ENCODE measurements at regions not wholly inside any gene's neighbourhood (a gene's known extent, or its start where the extent isn't known, plus 50 kb on each side); places are given as distances from the start of the nearest gene placed in this dataset.

GRCh38 chr12:3991798-3992580 lies 118.8 kb upstream of the PARP11 start:
- no peak for DNase-seq
- intact Hi-C loops (cut with micrococcal nuclease), result loop anchor here (10.0 kb wide), 1 partner anchor 113 kb away; no protein-coding TSS in a partner anchor
- H2BK5ac ChIP-seq (ENCODE audit: low read depth, low read length, poor library complexity, severe bottlenecking), result no peak overlapping the region

More at GRCh38 chr12:3991798-3992580, 118.8 kb upstream of the PARP11 start:
- Histone ChIP-seq H3K23ac (ENCODE audit: low read depth, low read length) (no peak overlapping the region), H2BK20ac (ENCODE audit: low read depth, low read length) (no peak overlapping the region), H3K9me3 (ENCODE audit: control insufficient read depth, insufficient read depth, low read length) (no peaks in the 10 kb centered on the region), H2BK120ac (ENCODE audit: low read depth, low read length) (no peak overlapping the region), H3K9me1 (ENCODE audit: insufficient read depth, low read length) (no peaks in the 10 kb centered on the region), H4K91ac (ENCODE audit: insufficient read depth, low read depth, low read length) (no peak overlapping the region), H2BK15ac (ENCODE audit: low read depth, low read length) (no peak overlapping the region), H3K56ac (ENCODE audit: extremely low read depth, insufficient read depth, low read length) (no peak overlapping the region), H4K5ac (ENCODE audit: low read depth, low read length) (no peak overlapping the region), H3K4me2 (ENCODE audit: low read depth, low read length) (no peak overlapping the region), H2AK5ac (ENCODE audit: low read depth, low read length) (no peak overlapping the region), H3K4me3 (ENCODE audit: insufficient read depth, low read depth, low read length) (no peak overlapping the region), H3K18ac (ENCODE audit: low read depth, low read length) (no peak overlapping the region), H3K27me3 (ENCODE audit: control insufficient read depth, insufficient read depth, low read length) (peaks cover 32% of the 10 kb centered on the region), H4K20me1 (ENCODE audit: insufficient read depth, low read length) (no peaks in the 10 kb centered on the region), H3K79me1 (ENCODE audit: low read depth in 1 of 2, low read length in 2 of 2) (no peaks in the 10 kb centered on the region), H3K9ac (ENCODE audit: low read depth, low read length) (no peak overlapping the region), H2AK9ac (replicated peaks; ENCODE audit: low read depth, low read length, poor library complexity) (no peak overlapping the region), H3K36me3 (ENCODE audit: control insufficient read depth, insufficient read depth, low read length) (no peaks in the 10 kb centered on the region), H2AFZ (replicated peaks; ENCODE audit: low read length, poor library complexity) (no peak overlapping the region), H4K8ac (ENCODE audit: low read depth in 2 of 2, low read length in 2 of 2) (no peak overlapping the region), H3K4me1 (ENCODE audit: control insufficient read depth, insufficient read depth, low read length) (no peaks in the 10 kb centered on the region), H3K4ac (ENCODE audit: low read depth, low read length) (no peak overlapping the region), H3K14ac (replicated peaks; ENCODE audit: low read depth, low read length) (no peak overlapping the region), H3K27ac (ENCODE audit: insufficient read depth, low read length) (no peak overlapping the region)
- WGBS, 2 experiments (ENCODE audit: extremely low coverage in 2 of 2, insufficient read length in 1 of 2), result 50% methylated on average over 2 of the region's 11 CpGs; no CpG with 5 or more reads in 1 of the 2 experiments
- POLR2A ChIA-PET (ENCODE audit: unreplicated experiment), result interaction anchor here (0.7 kb wide), 1 partner anchor 82 kb away, joined by 3 read pairs; no protein-coding TSS in a partner anchor
- no peak for ATAC-seq (ENCODE audit: low read depth)
- CTCF ChIA-PET, result interaction anchor here (0.8 to 2.0 kb wide), 3 partner anchors 46 to 285 kb away, joined by 4 to 6 read pairs (median 6); no protein-coding TSS in a partner anchor
- no TSS peak for BruUV-seq (replicated peaks)
- in situ Hi-C loops (cut with MboI; ENCODE audit: low sequenced_read_pairs) (loop anchor here (5.0 kb wide), 1 partner anchor 295 kb away; no protein-coding TSS in a partner anchor), dilution Hi-C loops (cut with HindIII; ENCODE audit: low sequenced_read_pairs, unreplicated experiment) (no loop called here)
- TF ChIP-seq RFX5 (IDR thresholded peaks at IDR 0.05; ENCODE audit: low read depth, low read length), result no peak
- TF ChIP-seq SMC3 (IDR thresholded peaks at IDR 0.05; ENCODE audit: low read depth, low read length), result no peak
- no peak for TF ChIP-seq CHD1 (IDR thresholded peaks at IDR 0.05; ENCODE audit: low read depth, low read length)
- TF ChIP-seq MAFK (IDR thresholded peaks at IDR 0.05; ENCODE audit: low read depth, low read length), result no peak
- no peak for TF ChIP-seq RCOR1 (IDR thresholded peaks at IDR 0.05; ENCODE audit: insufficient replicate concordance, low read length)

All from IMR-90 (cell line).